CD4-positive, CD25-positive, alpha-beta regulatory T cell (primary cell): ENCODE measurements at regions not wholly inside any gene's neighbourhood (a gene's known extent, or its start where the extent isn't known, plus 50 kb on each side); places are given as distances from the start of the nearest gene placed in this dataset.
A peak's percentile ranks its signal among the peaks of the same experiment; 100 is the strongest.

Source experiments
- ATAC-seq, 2 donors: fragments of 150-1000 bp; cut with Tn5 transposase; one replicate each; pipeline ENCODE4 v1.10.0; 2021; ENCODE audit warnings: low read depth in 2 of 2, moderate number of reproducible peaks in 2 of 2, moderate library complexity in 1 of 2
- DNase-seq, 3 donors: peaks; one replicate each; pipeline versions ENCODE4 v3.0.0 to v3.0.0-alpha.2; 2012 to 2022; ENCODE audit warnings: mixed read lengths in 1 of 3
- H3K27ac ChIP-seq: one replicate; pipeline ENCODE4 v1.7.0; 2013; ENCODE audit warnings: mild to moderate bottlenecking, low read length; ENCODE audit not compliant: insufficient read depth, poor library complexity, severe bottlenecking
- H3K27me3 ChIP-seq: one replicate; pipeline ENCODE4 v1.7.0; 2013; ENCODE audit warnings: low read length; ENCODE audit not compliant: control insufficient read depth, insufficient read depth
- H3K36me3 ChIP-seq: one replicate; pipeline ENCODE4 v1.7.0; 2013; ENCODE audit warnings: mild to moderate bottlenecking, low read length, moderate library complexity; ENCODE audit not compliant: control insufficient read depth, insufficient read depth
- H3K4me1 ChIP-seq: 2 replicates; pipeline ENCODE4 v1.7.0; 2013; ENCODE audit warnings: mild to moderate bottlenecking, low read length; ENCODE audit not compliant: insufficient read depth, control insufficient read depth, poor library complexity, severe bottlenecking
- H3K4me3 ChIP-seq: one replicate; pipeline ENCODE4 v1.7.0; 2013; ENCODE audit warnings: low read depth, mild to moderate bottlenecking, low read length, moderate library complexity
- H3K9me3 ChIP-seq, 2 experiments: 1 replicate in 1 of 2; 2 replicates in 1 of 2; pipeline ENCODE4 v1.7.0; 2013; ENCODE audit warnings: low read length in 2 of 2, mild to moderate bottlenecking in 1 of 2, moderate library complexity in 1 of 2; ENCODE audit not compliant: control insufficient read depth in 2 of 2
- H3K27ac Mint-ChIP-seq, 3 donors: one replicate each; pipeline ENCODE4 v1.8.0; 2020 to 2022; ENCODE audit warnings: mild to moderate bottlenecking in 3 of 3, mixed read lengths in 3 of 3, moderate library complexity in 2 of 3
- H3K27me3 Mint-ChIP-seq: one replicate; pipeline ENCODE4 v1.8.0; 2022; ENCODE audit warnings: mild to moderate bottlenecking, mixed read lengths
- H3K36me3 Mint-ChIP-seq: one replicate; pipeline ENCODE4 v1.8.0; 2020; ENCODE audit warnings: mixed read lengths
- H3K4me1 Mint-ChIP-seq, 4 donors: one replicate each; pipeline ENCODE4 v1.8.0; 2020 to 2022; ENCODE audit warnings: mixed read lengths in 4 of 4, mild to moderate bottlenecking in 1 of 4
- H3K4me3 Mint-ChIP-seq, 4 donors: one replicate each; pipeline ENCODE4 v1.8.0; 2020 to 2022; ENCODE audit warnings: mild to moderate bottlenecking in 4 of 4, mixed read lengths in 4 of 4, moderate library complexity in 3 of 4
- H3K9me3 Mint-ChIP-seq, 7 donors: one replicate each; pipeline ENCODE4 v1.8.0; 2020 to 2022; ENCODE audit warnings: mixed read lengths in 7 of 7, mild to moderate bottlenecking in 3 of 7, moderate library complexity in 2 of 7

DNA sequence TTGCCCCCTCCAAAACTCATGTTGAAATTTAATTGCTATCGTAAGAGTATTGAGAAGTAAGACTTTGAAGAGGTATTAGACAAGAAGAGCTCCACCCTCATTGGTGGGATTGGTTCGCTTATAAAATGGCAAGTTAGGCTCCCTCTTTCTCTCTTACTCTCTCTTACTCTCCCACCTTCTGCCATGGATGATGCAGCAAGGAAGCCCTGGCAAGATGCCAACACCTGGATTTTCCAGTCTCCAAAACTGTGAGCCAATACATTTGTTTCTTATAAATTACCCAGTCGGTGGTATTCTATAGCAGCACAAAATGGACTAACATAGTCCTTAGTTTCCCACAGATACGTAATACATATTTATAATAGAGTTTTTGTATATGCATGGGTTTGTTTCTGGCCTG, 119.4 kb downstream of the DDIT4L start:
- Mint-ChIP-seq H3K27me3 (peaks cover 17% of the 10 kb centered on the region), H3K9me3 (no peaks in the 10 kb centered on the region), H3K4me1 (no peaks in the 10 kb centered on the region), H3K27ac (no peak overlapping the region), H3K36me3 (no peaks in the 10 kb centered on the region), H3K4me3 (no peak overlapping the region)
- peaks cover 14% of the 10 kb centered on the region for H3K27me3 ChIP-seq
- H3K4me3 ChIP-seq = no peak overlapping the region
- no peak for DNase-seq
- H3K9me3 ChIP-seq = no peaks in the 10 kb centered on the region
- no peak for ATAC-seq
- H3K27ac ChIP-seq = no peak overlapping the region
- H3K4me1 ChIP-seq = no peaks in the 10 kb centered on the region
- H3K36me3 ChIP-seq = no peaks in the 10 kb centered on the region

DNA sequence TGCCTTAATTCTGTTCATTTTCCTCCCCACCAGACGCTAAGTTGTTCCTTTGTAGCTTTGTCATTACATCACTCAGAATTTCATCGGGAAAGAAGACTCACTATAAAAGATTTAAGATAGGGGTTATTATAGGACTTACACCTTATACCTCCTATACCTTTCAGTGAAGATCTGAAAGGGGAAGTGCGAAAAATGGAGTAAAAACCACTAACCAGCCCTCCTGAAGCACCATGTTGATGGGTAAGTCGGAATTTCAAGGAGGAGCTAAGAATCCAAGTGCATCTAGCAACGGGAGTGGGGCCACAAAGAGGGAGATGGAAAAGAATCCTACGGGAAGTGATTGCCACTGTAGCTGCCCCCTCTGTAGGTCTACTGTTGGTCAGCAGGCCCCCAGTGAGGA, 119.1 kb upstream of the H2AZ1 start:
- no peak overlapping the region for H3K4me3 ChIP-seq
- no peaks in the 10 kb centered on the region for H3K4me1 ChIP-seq
- peaks cover 7% of the 10 kb centered on the region for H3K27me3 ChIP-seq
- peaks cover 16% of the 10 kb centered on the region for H3K27me3 Mint-ChIP-seq
- no peaks in the 10 kb centered on the region for H3K9me3 ChIP-seq
- ATAC-seq = no peak
- no peak overlapping the region for H3K27ac Mint-ChIP-seq
- no peaks in the 10 kb centered on the region for H3K36me3 Mint-ChIP-seq
- no peaks in the 10 kb centered on the region for H3K4me1 Mint-ChIP-seq
- H3K27ac ChIP-seq = no peak overlapping the region
- H3K36me3 ChIP-seq = no peaks in the 10 kb centered on the region
- no peak overlapping the region for H3K4me3 Mint-ChIP-seq
- H3K9me3 Mint-ChIP-seq = no peaks in the 10 kb centered on the region
- no peak for DNase-seq

DNA sequence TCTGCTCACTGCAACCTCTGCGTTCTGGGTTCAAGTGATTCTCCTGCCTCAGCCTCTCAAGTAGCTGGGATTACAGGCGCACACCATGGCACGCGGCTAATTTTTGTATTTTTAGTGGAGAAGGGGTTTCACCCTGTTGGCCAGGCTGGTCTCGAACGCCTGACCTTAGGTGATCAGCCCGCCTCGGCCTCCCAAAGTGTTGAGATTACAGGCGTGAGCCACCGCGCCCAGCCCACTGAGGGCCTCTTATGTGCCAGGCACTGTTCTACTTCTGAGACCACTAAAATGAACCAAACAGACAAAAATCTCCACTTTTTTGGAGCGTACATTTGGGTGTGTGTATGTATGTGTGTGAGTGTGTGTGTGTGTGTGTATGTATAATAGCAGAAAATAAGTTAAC, 117.2 kb upstream of the H2AZ1 start:
- Histone ChIP-seq H3K4me1 (no peaks in the 10 kb centered on the region), H3K9me3 (no peaks in the 10 kb centered on the region), H3K27me3 (peaks cover 5% of the 10 kb centered on the region), H3K27ac (no peak overlapping the region), H3K36me3 (no peaks in the 10 kb centered on the region), H3K4me3 (no peak overlapping the region)
- H3K4me3 Mint-ChIP-seq = no peak overlapping the region
- DNase-seq (no peak), ATAC-seq (no peak)
- peaks cover 0 to 2% (median 0%) of the 10 kb centered on the region in 7 donors for H3K9me3 Mint-ChIP-seq
- no peak overlapping the region for H3K27ac Mint-ChIP-seq
- H3K36me3 Mint-ChIP-seq = no peaks in the 10 kb centered on the region
- H3K4me1 Mint-ChIP-seq = no peaks in the 10 kb centered on the region
- H3K27me3 Mint-ChIP-seq = peaks cover 14% of the 10 kb centered on the region

DNA sequence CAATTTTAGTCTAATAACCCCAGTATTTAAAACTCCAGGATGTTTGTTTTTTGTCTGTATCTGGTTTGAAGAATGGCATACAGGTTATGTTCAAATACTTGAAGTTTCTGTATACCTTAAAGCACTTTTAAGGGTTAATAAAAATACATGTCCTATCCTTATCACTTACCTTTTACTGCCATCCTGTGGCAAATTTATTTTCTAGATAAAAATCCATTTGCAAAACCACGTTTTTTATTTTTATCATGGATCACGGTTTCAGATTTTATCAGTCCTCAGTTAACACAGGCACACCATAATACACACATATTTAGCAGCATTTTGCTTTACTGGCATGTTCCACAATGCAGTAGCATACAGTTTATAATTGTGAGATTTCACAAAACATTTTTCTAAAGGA, 113.3 kb upstream of the H2AZ1 start:
- H3K36me3 Mint-ChIP-seq = no peaks in the 10 kb centered on the region
- no peaks in the 10 kb centered on the region for H3K4me1 ChIP-seq
- DNase-seq (peak in 1 of 3 donors; percentile 8), ATAC-seq (no peak)
- no peak overlapping the region for H3K4me3 Mint-ChIP-seq
- no peak overlapping the region for H3K27ac ChIP-seq
- H3K27me3 ChIP-seq = no peaks in the 10 kb centered on the region
- H3K9me3 ChIP-seq = no peaks in the 10 kb centered on the region
- H3K27me3 Mint-ChIP-seq = peaks cover 16% of the 10 kb centered on the region
- H3K9me3 Mint-ChIP-seq = peaks cover 0 to 2% (median 0%) of the 10 kb centered on the region in 7 donors
- no peaks in the 10 kb centered on the region for H3K36me3 ChIP-seq
- H3K4me3 ChIP-seq = no peak overlapping the region
- no peak overlapping the region for H3K27ac Mint-ChIP-seq
- no peaks in the 10 kb centered on the region for H3K4me1 Mint-ChIP-seq

DNA sequence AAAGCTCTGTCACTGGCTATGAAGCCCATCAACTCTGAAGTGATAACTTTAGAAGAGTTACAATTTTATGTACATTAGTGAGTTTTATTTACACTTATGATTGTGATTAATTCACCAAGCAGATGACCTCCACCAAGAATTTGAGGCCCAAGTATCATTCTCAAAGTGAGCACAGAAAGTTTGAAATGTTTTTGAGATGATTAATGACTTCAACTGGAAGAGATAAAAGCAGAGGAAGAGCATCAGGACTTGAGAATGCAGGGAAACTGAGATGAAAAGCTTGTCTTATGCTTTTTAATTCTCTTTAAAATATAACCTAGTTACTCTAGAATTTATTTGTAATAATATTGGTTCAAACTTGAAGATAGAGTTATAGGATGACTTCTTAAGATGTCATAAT, 112.8 kb upstream of the H2AZ1 start:
- H3K27ac ChIP-seq = no peak overlapping the region
- Mint-ChIP-seq H3K27me3 (peaks cover 16% of the 10 kb centered on the region), H3K9me3 (peaks cover 0 to 2% (median 0%) of the 10 kb centered on the region in 7 donors), H3K36me3 (no peaks in the 10 kb centered on the region), H3K4me3 (no peak overlapping the region), H3K27ac (peak overlapping the region in 1 of 3 donors; percentile 80), H3K4me1 (no peaks in the 10 kb centered on the region)
- no peaks in the 10 kb centered on the region for H3K27me3 ChIP-seq
- DNase-seq (no peak), ATAC-seq (no peak)
- H3K9me3 ChIP-seq = no peaks in the 10 kb centered on the region
- H3K36me3 ChIP-seq = no peaks in the 10 kb centered on the region
- H3K4me1 ChIP-seq = no peaks in the 10 kb centered on the region
- no peak overlapping the region for H3K4me3 ChIP-seq

DNA sequence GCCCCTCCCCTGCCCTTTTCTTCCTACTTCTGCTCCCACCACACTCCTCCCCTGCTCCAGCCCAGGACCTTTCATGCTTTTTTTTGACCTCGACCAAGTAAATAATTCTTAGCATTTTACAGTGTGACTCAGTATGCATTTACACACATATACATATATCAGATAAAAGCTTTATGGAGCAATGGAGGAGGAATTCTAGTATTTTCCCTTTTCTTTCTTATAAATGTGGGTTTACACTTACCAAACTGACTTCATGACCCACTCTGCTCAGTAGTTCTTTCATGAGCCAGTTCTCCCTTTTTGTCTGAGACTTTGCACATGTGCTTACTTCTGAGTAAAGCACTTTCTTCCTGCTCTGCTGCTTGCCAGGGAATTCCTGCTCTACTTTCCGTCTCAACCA, 111.8 kb upstream of the H2AZ1 start:
- Histone ChIP-seq H3K4me1 (no peaks in the 10 kb centered on the region), H3K27me3 (no peaks in the 10 kb centered on the region), H3K27ac (no peak overlapping the region), H3K4me3 (no peak overlapping the region), H3K9me3 (no peaks in the 10 kb centered on the region), H3K36me3 (no peaks in the 10 kb centered on the region)
- H3K4me3 Mint-ChIP-seq = no peak overlapping the region
- ATAC-seq (no peak), DNase-seq (no peak)
- H3K4me1 Mint-ChIP-seq = no peaks in the 10 kb centered on the region
- H3K27me3 Mint-ChIP-seq = peaks cover 16% of the 10 kb centered on the region
- H3K9me3 Mint-ChIP-seq = peaks cover 0 to 2% (median 0%) of the 10 kb centered on the region in 7 donors
- no peaks in the 10 kb centered on the region for H3K36me3 Mint-ChIP-seq
- no peak overlapping the region for H3K27ac Mint-ChIP-seq

DNA sequence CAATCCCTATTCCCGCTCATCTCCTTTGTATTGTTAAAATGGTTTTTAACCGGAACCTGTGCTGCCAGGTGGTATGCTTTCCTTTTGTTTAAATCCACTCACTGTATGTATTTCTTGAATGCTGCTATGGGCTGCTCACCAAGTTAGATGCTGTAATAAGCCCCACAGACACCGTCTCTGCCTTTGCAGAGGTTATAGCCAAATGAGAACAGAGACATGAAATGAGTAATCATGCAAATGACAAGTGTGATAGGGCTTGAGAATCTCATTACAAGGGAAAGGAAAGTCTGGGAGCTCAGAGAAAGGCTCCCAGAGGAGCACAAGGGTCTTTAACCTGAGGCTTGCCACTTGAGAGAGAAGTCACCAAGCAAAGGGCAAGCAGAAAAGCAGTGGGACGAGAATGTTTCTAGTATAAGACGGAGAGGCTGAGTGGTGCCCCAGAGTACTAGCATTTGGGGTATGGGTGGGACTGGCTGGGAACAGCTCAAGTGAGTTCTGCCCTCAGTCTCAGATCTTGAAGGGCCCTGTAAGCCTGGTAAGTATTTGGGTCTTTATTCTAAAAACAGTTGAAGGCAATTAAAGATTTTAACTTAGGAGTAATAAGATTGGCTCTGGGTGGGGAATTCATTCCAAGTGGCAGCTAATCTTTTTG, 110.8 kb upstream of the H2AZ1 start:
- H3K4me1 ChIP-seq = no peaks in the 10 kb centered on the region
- Mint-ChIP-seq H3K36me3 (no peaks in the 10 kb centered on the region), H3K27ac (no peak overlapping the region), H3K4me1 (no peaks in the 10 kb centered on the region), H3K27me3 (peaks cover 20% of the 10 kb centered on the region), H3K4me3 (no peak overlapping the region), H3K9me3 (peaks cover 0 to 2% (median 0%) of the 10 kb centered on the region in 7 donors)
- no peaks in the 10 kb centered on the region for H3K36me3 ChIP-seq
- H3K27me3 ChIP-seq = no peaks in the 10 kb centered on the region
- no peak overlapping the region for H3K4me3 ChIP-seq
- DNase-seq (no peak), ATAC-seq (no peak)
- H3K27ac ChIP-seq = no peak overlapping the region
- no peaks in the 10 kb centered on the region for H3K9me3 ChIP-seq

DNA sequence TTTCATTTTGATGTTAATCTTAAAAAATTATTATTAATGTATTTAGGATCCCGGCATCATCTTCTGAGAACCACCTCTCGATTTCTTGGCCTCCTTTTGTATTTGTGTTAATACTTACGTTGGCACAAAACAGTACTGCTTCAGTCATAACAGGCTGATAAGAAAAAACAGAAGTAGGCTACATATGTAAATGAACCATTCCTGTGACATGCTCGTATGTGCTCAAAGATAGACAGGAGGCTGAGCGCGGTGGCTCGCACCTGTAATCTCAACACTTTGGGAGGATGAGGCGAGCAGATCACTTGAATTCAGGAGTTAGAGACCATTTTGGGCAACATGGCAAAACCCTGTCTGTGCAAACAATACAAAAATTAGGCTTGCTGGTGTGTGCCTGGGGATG, 109.4 kb upstream of the H2AZ1 start:
- ATAC-seq = no peak
- Histone ChIP-seq H3K27ac (no peak overlapping the region), H3K36me3 (no peaks in the 10 kb centered on the region), H3K27me3 (peaks cover 8% of the 10 kb centered on the region), H3K9me3 (no peaks in the 10 kb centered on the region), H3K4me3 (no peak overlapping the region), H3K4me1 (no peaks in the 10 kb centered on the region)
- Mint-ChIP-seq H3K36me3 (no peaks in the 10 kb centered on the region), H3K27me3 (peaks cover 24% of the 10 kb centered on the region), H3K4me1 (no peaks in the 10 kb centered on the region), H3K9me3 (peaks cover 0 to 3% (median 0%) of the 10 kb centered on the region in 7 donors), H3K4me3 (no peak overlapping the region), H3K27ac (no peak overlapping the region)
- DNase-seq = no peak
